DMS153 (cell line): ENCODE measurements at regions not wholly inside any gene's neighbourhood (a gene's known extent, or its start where the extent isn't known, plus 50 kb on each side); places are given as distances from the start of the nearest gene placed in this dataset.
"Not testable (repeated sequence)": the region's sequence is repeated elsewhere in the genome, so short reads cannot be mapped to it uniquely, and the experiment has no call there.

Experiments
- DNase-seq: peaks from one replicate; lab custom pipeline; 2025; lab: John Stamatoyannopoulos, UW

DNA sequence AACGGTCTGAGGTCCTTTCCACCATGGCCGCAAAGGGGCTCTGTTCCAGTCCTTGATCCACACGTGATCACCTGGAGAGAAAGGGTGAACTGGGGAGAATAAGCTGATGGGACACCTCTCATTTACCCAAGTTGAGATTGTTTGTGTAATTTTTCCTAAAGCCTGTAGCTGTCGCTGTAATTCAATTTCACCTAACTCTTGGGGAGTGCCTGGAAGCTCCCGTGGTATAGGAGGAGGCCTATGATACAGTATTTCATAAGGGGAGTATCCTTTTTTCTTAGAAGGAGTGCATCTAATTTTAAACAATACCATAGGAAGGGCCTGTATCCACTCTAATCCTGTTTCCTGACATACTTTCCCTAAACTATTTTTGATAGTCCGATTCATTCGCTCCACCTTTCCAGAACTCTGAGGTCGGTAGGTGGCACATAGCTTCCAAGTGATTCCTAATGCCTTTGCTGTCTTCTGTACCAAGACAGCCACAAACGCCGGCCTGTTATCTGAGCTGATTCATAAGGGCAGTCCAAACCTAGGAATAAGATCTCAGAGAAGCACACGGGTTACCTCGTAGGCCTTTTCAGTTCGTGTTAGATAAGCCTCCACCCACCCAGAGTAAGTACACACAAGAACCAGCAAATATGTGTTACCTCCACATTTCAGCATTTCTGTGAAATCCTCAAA lies 78.9 kb upstream of the VEPH1 start:
- not testable (repeated sequence) for DNase-seq

DNA sequence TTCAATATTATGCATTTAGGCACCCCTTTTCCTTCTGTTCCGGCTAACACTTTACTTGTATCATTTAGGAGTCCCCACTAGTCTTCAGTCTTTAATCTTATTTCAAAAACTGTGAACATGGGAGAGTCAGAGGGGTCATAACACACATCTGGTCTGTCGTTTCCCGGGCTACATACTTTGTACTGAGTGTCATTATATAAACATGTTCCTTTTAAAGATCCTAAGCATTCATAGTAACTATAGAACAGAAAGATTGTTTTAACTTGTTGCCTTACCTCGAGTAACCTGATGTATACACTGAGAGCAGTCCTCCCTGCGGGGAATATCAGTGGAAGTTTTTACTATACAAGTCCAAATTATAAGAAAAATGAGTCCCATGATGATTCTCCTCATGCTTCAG lies 78.2 kb upstream of the VEPH1 start:
- DNase-seq = no peak

DNA sequence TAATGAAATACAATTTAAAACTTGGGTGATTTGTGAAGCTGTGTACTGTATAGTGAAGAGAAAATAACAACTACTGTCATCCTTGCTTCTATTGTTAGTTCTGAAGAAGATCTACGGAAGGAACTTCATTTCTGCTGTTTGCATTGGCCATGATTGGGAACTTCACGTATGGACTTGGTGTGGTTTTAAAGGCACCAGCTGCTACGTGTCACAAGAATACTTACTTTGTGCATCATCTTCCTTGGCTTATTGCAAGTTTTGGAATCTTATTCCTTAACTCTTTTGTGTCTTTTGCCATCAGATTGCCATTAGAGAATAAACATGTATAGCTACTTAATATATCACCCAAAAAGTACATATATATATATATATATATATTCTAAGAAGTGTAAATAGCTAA lies 75.0 kb upstream of the VEPH1 start:
- no peak for DNase-seq

DNA sequence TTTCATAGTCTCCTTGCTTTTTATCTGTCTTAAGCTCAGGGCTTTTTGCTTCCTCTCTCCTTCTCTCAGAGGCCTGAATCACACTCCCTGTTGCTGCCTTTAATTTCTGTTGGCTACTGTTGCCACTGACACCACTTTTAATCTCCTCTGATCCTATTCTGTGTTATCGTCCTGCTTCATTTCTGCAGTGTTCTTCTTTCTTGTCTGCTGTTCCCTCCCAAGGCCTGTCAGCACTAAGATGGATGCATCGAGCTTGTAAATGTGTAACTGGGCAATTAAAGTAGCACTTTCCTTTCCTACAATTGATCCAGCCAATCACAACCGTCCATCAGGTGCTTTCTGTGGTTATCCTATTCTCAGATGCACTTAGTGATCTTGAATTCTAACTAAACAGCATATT lies 71.3 kb upstream of the VEPH1 start:
- DNase-seq = no peak

DNA sequence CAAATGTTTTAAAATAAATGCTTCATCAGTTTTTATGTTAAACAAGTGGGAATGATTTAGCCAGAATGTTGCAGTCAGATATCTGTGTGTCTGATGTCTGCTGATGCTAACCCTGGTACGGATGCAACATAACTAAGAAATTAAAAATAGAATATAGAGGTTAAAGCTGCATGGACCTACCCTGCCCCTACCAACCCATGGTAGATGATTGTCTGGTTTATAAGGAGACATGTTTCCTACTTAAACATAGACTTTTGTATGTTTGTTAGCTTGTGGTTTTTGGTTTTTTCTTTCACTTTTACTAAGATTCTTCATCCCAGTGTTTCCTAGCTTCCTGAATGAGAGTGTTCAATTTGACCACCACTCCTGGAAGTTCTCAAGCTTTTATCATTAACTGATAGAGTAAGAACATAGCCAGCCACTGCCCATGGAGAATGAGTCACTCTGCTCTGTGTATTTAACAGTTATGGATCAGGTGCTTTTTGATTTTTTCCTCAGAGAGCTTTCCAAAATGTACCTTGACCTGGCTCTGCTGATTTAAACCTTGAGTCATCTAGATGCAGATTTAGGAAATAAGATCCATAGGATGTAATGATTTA lies 70.7 kb upstream of the VEPH1 start:
- DNase-seq = no peak

DNA sequence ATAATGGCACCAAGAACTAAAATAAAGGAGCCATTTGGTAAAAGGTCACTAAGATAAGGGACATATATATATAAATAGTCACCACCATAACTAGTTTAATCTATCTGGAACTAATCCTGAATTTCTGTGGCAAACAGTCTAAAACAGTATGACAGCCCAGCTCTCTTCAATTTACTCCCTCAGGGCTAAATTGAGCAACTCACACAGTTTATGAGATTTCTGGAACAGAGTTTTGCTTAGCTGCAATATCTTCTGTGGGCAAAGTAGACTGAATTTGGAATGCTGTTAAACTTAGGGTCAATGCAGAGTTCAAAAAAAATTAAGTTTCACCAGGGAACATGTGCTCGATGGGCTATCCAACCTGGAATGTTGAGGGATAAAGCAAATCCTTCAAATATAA lies 70.1 kb upstream of the VEPH1 start:
- no peak for DNase-seq

DNA sequence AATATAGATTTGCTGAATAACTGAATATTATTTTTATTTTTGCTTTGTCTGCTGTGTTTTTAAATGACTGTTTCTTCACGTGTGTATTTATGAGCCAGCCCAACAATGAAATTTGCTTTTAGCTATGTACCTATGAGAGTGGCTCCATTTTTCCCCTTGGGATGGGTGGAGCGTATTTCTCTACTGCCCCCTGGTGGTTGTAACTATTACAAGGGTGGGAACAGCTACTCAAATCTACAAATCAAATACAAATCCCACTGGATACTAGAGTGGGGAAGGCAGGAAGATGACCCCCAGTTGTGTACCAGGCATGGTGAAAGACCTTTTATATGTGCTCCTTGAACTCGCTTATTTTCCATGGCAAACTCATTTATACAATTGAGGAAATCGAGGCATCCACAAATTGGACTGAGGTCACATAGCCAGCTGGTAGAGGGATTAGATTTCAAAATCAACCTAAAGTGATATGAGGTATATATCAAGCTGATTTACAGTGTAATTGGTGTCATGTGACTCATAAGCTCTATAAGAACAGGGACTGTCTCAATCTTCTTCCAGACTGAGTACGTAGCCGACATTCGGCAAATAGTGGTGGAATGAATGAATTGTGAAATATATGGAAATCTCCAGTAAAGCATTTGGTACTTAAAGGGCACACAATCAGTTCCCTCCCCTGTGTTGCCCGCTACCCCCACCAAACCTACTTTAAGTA lies 69.5 kb upstream of the VEPH1 start:
- DNase-seq = peak; percentile 9

DNA sequence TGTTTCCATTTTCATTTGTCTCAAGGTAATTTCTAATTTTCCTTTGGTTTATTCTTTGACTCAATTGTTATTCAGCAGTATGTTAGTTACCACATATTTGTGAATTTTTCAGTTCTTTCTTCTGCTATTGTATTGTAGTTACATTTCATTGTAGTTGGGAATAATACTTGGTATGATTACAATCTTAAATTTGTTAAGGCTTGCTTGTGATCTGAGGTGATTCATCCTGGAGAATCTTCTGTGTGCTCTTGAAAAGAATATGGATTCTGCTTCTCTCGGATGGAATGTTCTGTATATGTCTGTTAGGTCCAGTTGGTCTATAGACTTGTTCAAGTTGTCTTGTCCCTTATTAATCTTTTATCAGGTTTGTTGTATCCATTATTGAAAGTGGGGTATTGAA lies 63.4 kb upstream of the VEPH1 start:
- no peak for DNase-seq

DNA sequence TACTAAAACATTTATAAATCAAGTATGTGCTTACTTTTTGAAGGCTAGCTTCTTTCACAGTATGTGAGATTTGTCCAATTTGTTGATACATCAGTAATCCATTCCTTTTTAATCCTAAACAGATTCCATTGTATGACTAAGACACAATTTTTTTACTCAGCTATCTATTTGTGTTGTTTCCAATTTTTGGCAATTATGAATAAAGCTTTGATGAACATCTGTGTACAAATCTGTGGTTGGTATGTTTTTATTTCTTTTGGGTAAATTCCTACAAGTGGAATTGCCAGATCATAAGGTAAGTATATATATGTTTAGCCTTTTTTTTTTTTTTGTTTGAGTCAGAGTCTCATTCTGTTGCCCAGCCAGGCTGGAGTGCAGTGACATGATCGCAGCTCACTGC lies 56.2 kb upstream of the VEPH1 start:
- no peak for DNase-seq
